GM12878 (cell line): ENCODE measurements at regions not wholly inside any gene's neighbourhood (a gene's known extent, or its start where the extent isn't known, plus 50 kb on each side); places are given as distances from the start of the nearest gene placed in this dataset.

Source experiments
- ATAC-seq: fragments of 200-7000 bp; cut with Tn5 transposase; 3 replicates; pipeline ENCODE4 v1.9.1; 2020; ENCODE audit warnings: mild to moderate bottlenecking, moderate library complexity
- BruUV-seq: library from RNA; stranded (reverse); fragments of 400-500 nt; replicated peaks from 2 replicates; lab custom pipeline; 2021; lab: Mats Ljungman, UMichigan
- CTCF ChIA-PET: fragments of 300-600 bp; sonication (Branson Sonifier 250); formaldehyde crosslinking; extraction: SDS; loops from one replicate; lab custom pipeline; 2021; ENCODE audit warnings: inconsistent platforms; lab: Yijun Ruan, JAX
- POLR2A ChIA-PET: fragments of 350-600 bp; formaldehyde crosslinking; extraction: SDS; loops from one replicate; lab custom pipeline; 2021; ENCODE audit warnings: inconsistent platforms; lab: Charles Lee
- RAD21 ChIA-PET: fragments of 300-600 bp; sonication (Branson Sonifier 250); formaldehyde crosslinking; loops from one replicate; lab custom pipeline; 2023; ENCODE audit warnings: antibody characterized with exemption; ENCODE audit not compliant: unreplicated experiment; lab: Charles Lee
- SMC1A ChIA-PET: fragments of 300-600 bp; sonication (Branson Sonifier 250); formaldehyde crosslinking; loops from one replicate; lab custom pipeline; 2023; ENCODE audit not compliant: unreplicated experiment, uncharacterized antibody; lab: Charles Lee
- DNase-seq: peaks from one replicate; pipeline ENCODE4 v3.0.0-alpha.2; 2011; ENCODE audit warnings: low read depth, low spot score
- FAIRE-seq: peaks from 3 replicates; lab custom pipeline; 2011; peaks lifted over from hg19 to GRCh38; lab: Jason Lieb, UNC
- H2AFZ ChIP-seq: 2 replicates; pipeline ENCODE4 v1.6.0; 2011; ENCODE audit warnings: low read depth, low read length, control low read depth; ENCODE audit not compliant: control insufficient read depth
- H3K27ac ChIP-seq: 2 replicates; pipeline ENCODE4 v1.5.1; 2011; ENCODE audit warnings: control low read depth; ENCODE audit not compliant: control insufficient read depth, insufficient read depth
- H3K27me3 ChIP-seq, 2 experiments: replicated peaks in 1 of 2; 2 replicates each; pipeline versions ENCODE4 v1.6.0 to v1.6.1; 2011; ENCODE audit warnings: low read length in 1 of 2; ENCODE audit not compliant: control insufficient read depth in 2 of 2, insufficient read depth in 2 of 2
- H3K36me3 ChIP-seq, 2 experiments: 2 replicates each; pipeline ENCODE4 v1.5.1; 2011; ENCODE audit warnings: low read length in 1 of 2; ENCODE audit not compliant: control insufficient read depth in 2 of 2, insufficient read depth in 2 of 2
- H3K4me1 ChIP-seq: 2 replicates; pipeline ENCODE4 v1.6.1; 2011; ENCODE audit warnings: mild to moderate bottlenecking, low read length, moderate library complexity, mixed read lengths; ENCODE audit not compliant: control insufficient read depth, insufficient read depth
- H3K4me2 ChIP-seq: 2 replicates; pipeline ENCODE4 v1.6.0; 2011; ENCODE audit warnings: control low read depth; ENCODE audit not compliant: control insufficient read depth, insufficient read depth
- H3K4me3 ChIP-seq: fragments of 200-600 bp; sonication (generic); 2 replicates; pipeline ENCODE4 v1.5.1; 2016
- H3K79me2 ChIP-seq: 2 replicates; pipeline ENCODE4 v1.6.0; 2011; ENCODE audit warnings: low read length; ENCODE audit not compliant: control insufficient read depth, insufficient read depth
- H3K9ac ChIP-seq: 2 replicates; pipeline ENCODE4 v1.8.0; 2011; ENCODE audit warnings: low read length, control low read depth, mixed read lengths; ENCODE audit not compliant: control insufficient read depth, insufficient read depth
- H3K9me3 ChIP-seq: replicated peaks from 3 replicates; pipeline ENCODE4 v1.5.1; 2011; ENCODE audit warnings: mild to moderate bottlenecking, low read length; ENCODE audit not compliant: control insufficient read depth, insufficient read depth
- H4K20me1 ChIP-seq: 2 replicates; pipeline ENCODE4 v1.6.0; 2011; ENCODE audit not compliant: control insufficient read depth, insufficient read depth
- BCL11A ChIP-seq: IDR thresholded peaks from 2 replicates; pipeline ENCODE4 v1.6.1; 2011; ENCODE audit warnings: low read depth, low read length
- DPF2 ChIP-seq: fragments of 450-650 bp; IDR thresholded peaks from 2 replicates; pipeline ENCODE4 v1.6.1; 2017; ENCODE audit warnings: mild to moderate bottlenecking
- EGR1 ChIP-seq, 2 experiments: IDR thresholded peaks; 1 replicate in 1 of 2; 2 replicates in 1 of 2; pipeline ENCODE4 v1.6.1; 2011 to 2012; ENCODE audit warnings: low read depth in 2 of 2, low read length in 2 of 2, borderline replicate concordance in 1 of 2, mild to moderate bottlenecking in 1 of 2, moderate library complexity in 1 of 2
- GABPA ChIP-seq: IDR thresholded peaks from 2 replicates; pipeline ENCODE4 v1.6.1; 2014; ENCODE audit warnings: antibody characterized with exemption, low read depth, mild to moderate bottlenecking, inconsistent platforms
- HDAC6 ChIP-seq: fragments of 200-600 bp; sonication (generic); IDR thresholded peaks from one replicate; pipeline ENCODE4 v1.8.0; 2017; ENCODE audit warnings: antibody characterized with exemption; ENCODE audit not compliant: unreplicated experiment
- IKZF1 ChIP-seq: fragments of 450-650 bp; conservative IDR thresholded peaks from 2 replicates; pipeline ENCODE4 v1.6.1; 2017; ENCODE audit warnings: antibody characterized with exemption, mild to moderate bottlenecking
- IRF4 ChIP-seq: IDR thresholded peaks from 2 replicates; pipeline ENCODE4 v1.6.1; 2011; ENCODE audit warnings: low read depth, low read length
- MAX ChIP-seq: IDR thresholded peaks from 2 replicates; pipeline ENCODE4 v1.6.1; 2012; ENCODE audit warnings: low read depth, low read length, improper control_type of control experiment
- NR2C1 ChIP-seq: fragments of 450-650 bp; IDR thresholded peaks from 2 replicates; pipeline ENCODE4 v1.6.1; 2017; ENCODE audit warnings: antibody characterized with exemption, mild to moderate bottlenecking, moderate library complexity
- PML ChIP-seq: IDR thresholded peaks from 2 replicates; pipeline ENCODE4 v1.6.1; 2012; ENCODE audit warnings: low read length, inconsistent platforms
- RAD21 ChIP-seq: IDR thresholded peaks from 2 replicates; pipeline ENCODE4 v1.6.1; 2011; ENCODE audit warnings: mild to moderate bottlenecking, low read depth, low read length, moderate library complexity; ENCODE audit not compliant: insufficient read depth
- SMAD1 ChIP-seq: fragments of 450-650 bp; IDR thresholded peaks from 2 replicates; pipeline ENCODE4 v1.6.1; 2018; ENCODE audit warnings: mild to moderate bottlenecking, low read depth; ENCODE audit not compliant: partially characterized antibody
- SMC3 ChIP-seq: IDR thresholded peaks from 2 replicates; pipeline ENCODE4 v1.6.1; 2011; ENCODE audit warnings: low read length, improper control_type of control experiment, borderline replicate concordance
- STAT1 ChIP-seq: fragments of 450-650 bp; conservative IDR thresholded peaks from 2 replicates; pipeline ENCODE4 v1.6.1; 2014; ENCODE audit warnings: antibody characterized with exemption, mild to moderate bottlenecking
- STAT3 ChIP-seq: IDR thresholded peaks from 2 replicates; pipeline ENCODE4 v1.6.1; 2011; ENCODE audit warnings: low read depth, low read length, improper control_type of control experiment
- TAF1 ChIP-seq: IDR thresholded peaks from 2 replicates; pipeline ENCODE4 v1.6.1; 2011; ENCODE audit warnings: mild to moderate bottlenecking, low read depth, low read length, borderline replicate concordance
- ZBTB11 ChIP-seq: fragments of 450-650 bp; formaldehyde crosslinking; IDR thresholded peaks from 2 replicates; pipeline ENCODE4 v1.5.0; 2022; ENCODE audit warnings: mild to moderate bottlenecking, missing genetic modification characterization
- ZNF592 ChIP-seq: fragments of 450-650 bp; IDR thresholded peaks from 2 replicates; pipeline ENCODE4 v1.6.1; 2017; ENCODE audit warnings: mild to moderate bottlenecking, moderate library complexity
- WGBS: methylation state at CpG from one replicate; pipeline ENCODE4 v1.1.6; 2016; ENCODE audit warnings: low lambda C conversion rate; ENCODE audit not compliant: insufficient replicate concordance, insufficient coverage; ENCODE audit errors: missing lambda C conversion rate; 5-methylcytosine and 5-hydroxymethylcytosine counted together
- in situ Hi-C: fragments of 300-500 bp; cut with MboI; formaldehyde crosslinking; loops from 9 replicates; pipeline ENCODE4 v1.14.3; 2018; ENCODE audit warnings: mixed read lengths
- intact Hi-C: fragments of 100-400 bp; cut with micrococcal nuclease; formaldehyde crosslinking; loops from one replicate; pipeline ENCODE4 v1.14.2; 2022; ENCODE audit not compliant: unreplicated experiment

DNA sequence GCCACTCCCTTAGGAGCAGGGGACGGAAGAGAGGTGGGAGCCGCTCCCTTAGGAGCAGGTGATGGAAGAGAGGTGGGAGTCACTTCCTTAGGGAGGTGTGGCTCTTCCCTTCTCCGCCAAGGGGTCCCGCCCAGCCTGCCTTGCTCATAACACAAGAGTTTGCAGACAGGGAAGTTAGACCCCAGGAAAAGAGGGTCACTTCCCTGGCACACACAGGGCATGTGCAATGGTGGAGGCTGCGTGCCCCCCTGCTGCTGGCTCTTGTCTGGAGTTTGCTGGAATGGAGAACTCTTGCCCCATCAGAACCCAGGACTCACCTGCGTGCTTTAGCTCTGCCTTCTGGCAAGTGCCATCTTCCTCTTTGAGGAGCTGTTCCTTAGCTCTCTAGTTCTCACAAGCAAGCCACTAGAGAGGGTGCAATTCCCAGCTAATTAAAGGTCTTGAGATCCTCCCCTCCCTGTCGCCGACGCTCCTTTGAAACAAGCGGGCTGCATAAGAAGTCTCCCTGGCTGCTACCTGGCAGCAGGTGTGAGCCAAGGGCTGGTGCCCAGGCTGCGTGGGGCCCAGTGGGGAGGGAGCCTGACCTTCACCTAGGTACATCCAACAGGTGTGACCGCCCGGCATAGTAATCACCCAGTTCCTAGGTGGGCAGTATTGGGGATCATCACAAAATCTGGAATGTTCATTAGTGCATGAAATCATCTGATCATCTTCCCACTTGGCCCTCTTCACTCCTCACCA lies 281.6 kb downstream of the ZNF536 start:
- Histone ChIP-seq H3K9ac (no peak overlapping the region), H3K79me2 (no peaks in the 10 kb centered on the region), H3K27ac (no peak overlapping the region), H3K27me3 (no peaks in the 10 kb centered on the region), H4K20me1 (no peaks in the 10 kb centered on the region), H3K4me3 (no peak overlapping the region), H3K4me1 (no peaks in the 10 kb centered on the region), H3K9me3 (no peaks in the 10 kb centered on the region)
- no peak for ATAC-seq
- SMC1A ChIA-PET = no interaction called here
- no TSS peak for BruUV-seq
- DNase-seq = no peak
- CTCF ChIA-PET = no interaction called here
- in situ Hi-C loops = loop anchor here (5.0 to 10.0 kb wide), 3 partner anchors 769 to 922 kb away; no protein-coding TSS in a partner anchor
- no peak for FAIRE-seq
- 32% methylated on average over 13 of the region's 13 CpGs for WGBS
- TF ChIP-seq GABPA (no peak), ZNF592 (no peak), SMAD1 (no peak), PML (no peak), IRF4 (no peak), MAX (no peak), IKZF1 (no peak), SMC3 (no peak), RAD21 (no peak), STAT3 (no peak), DPF2 (no peak), NR2C1 (no peak), EGR1 (IDR thresholded peaks at IDR 0.05; ENCODE audit: borderline replicate concordance in 1 of 2, low read depth in 2 of 2, low read length in 2 of 2) (no peak), TAF1 (no peak), HDAC6 (no peak), ZBTB11 (CRISPR knock-in tag) (no peak), STAT1 (no peak), BCL11A (no peak)
- TF ChIP-seq, all 136 proteins: peak for 0
- no peaks in the 10 kb centered on the region for H3K36me3 ChIP-seq
- no peak overlapping the region for H3K4me2 ChIP-seq
- H2AFZ ChIP-seq = no peak overlapping the region
- intact Hi-C loops = loop anchor here (5.0 to 10.0 kb wide), 3 partner anchors 429 to 879 kb away; no protein-coding TSS in a partner anchor
- RAD21 ChIA-PET = no interaction called here
- POLR2A ChIA-PET = no interaction called here
